Neuron (in vitro differentiated cells): ENCODE measurements at regions not wholly inside any gene's neighbourhood (a gene's known extent, or its start where the extent isn't known, plus 50 kb on each side); places are given as distances from the start of the nearest gene placed in this dataset.

Experiments
- H2AFZ ChIP-seq: one replicate; pipeline ENCODE4 v1.6.1; 2013; ENCODE audit warnings: low read depth, mild to moderate bottlenecking, inconsistent platforms, low read length, moderate library complexity
- H3K27me3 ChIP-seq: one replicate; pipeline ENCODE4 v1.6.1; 2013; ENCODE audit warnings: low read length; ENCODE audit not compliant: insufficient read depth
- H3K36me3 ChIP-seq: one replicate; pipeline ENCODE4 v1.6.1; 2013; ENCODE audit warnings: low read length; ENCODE audit not compliant: insufficient read depth
- H3K4me1 ChIP-seq: one replicate; pipeline ENCODE4 v1.6.1; 2013; ENCODE audit warnings: low read length; ENCODE audit not compliant: insufficient read depth
- H3K4me3 ChIP-seq: 2 replicates; pipeline ENCODE4 v1.5.1; 2013; ENCODE audit warnings: mild to moderate bottlenecking, low read length, moderate library complexity
- H3K9me3 ChIP-seq: one replicate; pipeline ENCODE4 v1.6.1; 2013; ENCODE audit warnings: low read length

DNA sequence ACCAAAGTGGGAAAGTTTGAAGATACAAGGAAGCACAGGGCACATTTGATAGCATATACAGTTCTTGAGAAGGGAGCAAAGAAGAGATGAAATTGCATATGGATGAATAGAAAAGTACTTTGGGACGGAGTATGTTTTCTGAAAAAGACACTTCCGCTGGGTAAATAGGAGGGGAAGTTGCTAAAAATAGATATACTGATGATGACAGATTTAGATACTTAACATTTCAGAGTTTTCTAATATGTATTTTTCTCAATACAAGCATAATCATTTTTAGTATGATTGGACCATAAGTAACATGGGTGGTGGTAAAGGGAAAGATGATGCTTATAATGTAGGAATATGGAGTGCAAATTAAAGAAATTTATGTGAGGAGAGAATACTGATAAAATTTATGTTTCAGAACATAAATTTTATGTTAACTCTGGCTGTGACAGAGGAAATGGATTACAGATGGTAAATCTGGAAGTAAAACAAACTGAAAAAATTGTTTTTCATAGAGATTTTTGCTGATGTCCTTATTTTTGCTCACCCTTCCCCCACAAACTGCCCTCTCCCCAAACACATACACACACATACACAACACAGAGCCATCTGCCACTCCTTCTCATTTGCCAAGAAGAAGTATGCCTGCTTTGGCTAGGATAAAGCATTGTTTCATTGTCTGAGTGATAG, 583.9 kb upstream of the MIR17HG start:
- Histone ChIP-seq H3K4me3 (no peak overlapping the region), H3K36me3 (no peaks in the 10 kb centered on the region), H3K4me1 (no peaks in the 10 kb centered on the region), H2AFZ (no peak overlapping the region), H3K27me3 (no peaks in the 10 kb centered on the region), H3K9me3 (no peaks in the 10 kb centered on the region)

DNA sequence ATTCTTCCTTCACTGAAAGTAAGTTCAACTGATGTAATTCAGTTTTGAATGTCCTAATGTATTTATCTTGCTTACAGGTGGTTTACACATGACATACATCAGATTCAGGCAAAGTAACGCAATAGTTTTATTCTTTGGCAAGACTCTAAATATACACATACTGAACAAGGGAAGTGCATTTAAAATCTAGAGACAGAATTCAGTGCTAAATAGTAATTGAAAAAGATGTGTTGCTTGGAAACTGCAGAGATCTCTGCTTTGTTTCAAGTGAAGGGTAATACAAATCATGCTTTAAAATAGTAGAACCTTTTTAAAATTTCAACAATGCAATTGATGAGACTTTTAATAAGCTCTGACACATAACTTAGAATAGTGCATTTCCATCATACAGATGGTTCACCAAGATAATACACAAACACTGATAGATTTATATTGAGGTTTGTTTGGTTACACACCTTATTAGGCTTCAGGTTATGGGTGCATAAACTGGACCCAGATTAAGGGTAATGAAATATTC, 581.0 kb upstream of the MIR17HG start:
- Histone ChIP-seq H3K9me3 (no peaks in the 10 kb centered on the region), H3K4me1 (no peaks in the 10 kb centered on the region), H3K36me3 (no peaks in the 10 kb centered on the region), H2AFZ (no peak overlapping the region), H3K27me3 (no peaks in the 10 kb centered on the region), H3K4me3 (no peak overlapping the region)

DNA sequence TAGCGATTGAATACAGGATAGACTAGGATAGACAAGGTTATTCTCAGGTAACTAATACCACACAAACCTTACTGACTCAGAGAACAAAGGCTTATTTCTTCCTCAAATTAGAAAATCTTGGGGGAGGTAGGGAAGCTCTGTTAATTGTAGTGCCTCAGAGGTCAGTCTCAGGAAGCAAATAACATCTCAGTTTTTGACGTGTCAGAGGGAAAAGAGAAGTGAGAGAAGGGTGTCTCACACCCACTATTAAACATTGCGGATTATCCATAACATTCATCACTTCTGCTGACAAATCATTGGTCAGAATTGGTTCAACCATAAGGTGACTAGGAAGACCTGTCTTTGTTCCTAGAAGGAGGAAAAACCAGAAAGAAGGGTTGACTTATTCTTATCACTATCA, 579.4 kb upstream of the MIR17HG start:
- H3K4me3 ChIP-seq = no peak overlapping the region
- H3K36me3 ChIP-seq = no peaks in the 10 kb centered on the region
- no peaks in the 10 kb centered on the region for H3K9me3 ChIP-seq
- no peak overlapping the region for H2AFZ ChIP-seq
- H3K4me1 ChIP-seq = peaks cover 6% of the 10 kb centered on the region
- no peaks in the 10 kb centered on the region for H3K27me3 ChIP-seq

DNA sequence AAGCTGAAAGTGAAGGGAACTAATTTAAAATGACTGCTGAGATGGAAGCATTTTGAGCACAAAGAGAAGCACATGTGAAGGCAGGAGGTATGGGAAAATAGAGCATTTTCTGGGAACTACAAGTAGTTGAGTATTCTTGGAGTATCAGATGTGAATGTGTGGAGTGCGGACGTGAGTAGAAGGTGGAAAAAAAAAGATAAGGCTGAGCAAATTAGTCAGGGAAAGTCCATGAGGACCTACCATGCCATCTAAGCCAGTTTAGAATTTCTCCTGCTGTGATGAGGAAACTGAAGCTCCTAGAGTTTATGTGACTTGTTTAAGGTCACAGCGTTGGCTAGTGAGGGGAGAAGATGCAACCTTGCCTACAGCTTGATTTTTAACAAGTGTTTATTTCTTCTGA, 578.1 kb upstream of the MIR17HG start:
- Histone ChIP-seq H3K9me3 (no peaks in the 10 kb centered on the region), H3K36me3 (no peaks in the 10 kb centered on the region), H3K27me3 (no peaks in the 10 kb centered on the region), H3K4me1 (peaks cover 18% of the 10 kb centered on the region), H2AFZ (no peak overlapping the region), H3K4me3 (no peak overlapping the region)

DNA sequence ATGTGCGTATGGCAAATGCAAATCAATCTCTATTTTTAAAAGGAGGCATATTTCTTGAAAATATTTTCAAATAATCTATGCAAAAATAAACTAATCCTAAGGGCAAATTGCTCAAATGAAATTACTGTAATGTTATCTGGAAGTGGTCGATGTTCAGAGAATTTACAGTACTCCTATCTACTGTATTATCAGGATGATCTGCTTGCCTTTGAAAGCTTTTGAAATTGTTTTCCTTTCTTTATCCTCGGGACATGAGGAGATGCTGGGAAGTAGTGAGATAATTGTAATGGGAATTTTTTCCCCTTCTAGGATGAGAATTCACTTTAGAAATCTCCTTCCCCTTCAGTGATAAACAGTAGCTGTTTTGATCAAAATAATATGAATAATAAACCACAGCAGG, 577.2 kb upstream of the MIR17HG start:
- Histone ChIP-seq H3K4me3 (no peak overlapping the region), H2AFZ (no peak overlapping the region), H3K9me3 (no peaks in the 10 kb centered on the region), H3K36me3 (no peaks in the 10 kb centered on the region), H3K4me1 (peaks cover 18% of the 10 kb centered on the region), H3K27me3 (no peaks in the 10 kb centered on the region)

DNA sequence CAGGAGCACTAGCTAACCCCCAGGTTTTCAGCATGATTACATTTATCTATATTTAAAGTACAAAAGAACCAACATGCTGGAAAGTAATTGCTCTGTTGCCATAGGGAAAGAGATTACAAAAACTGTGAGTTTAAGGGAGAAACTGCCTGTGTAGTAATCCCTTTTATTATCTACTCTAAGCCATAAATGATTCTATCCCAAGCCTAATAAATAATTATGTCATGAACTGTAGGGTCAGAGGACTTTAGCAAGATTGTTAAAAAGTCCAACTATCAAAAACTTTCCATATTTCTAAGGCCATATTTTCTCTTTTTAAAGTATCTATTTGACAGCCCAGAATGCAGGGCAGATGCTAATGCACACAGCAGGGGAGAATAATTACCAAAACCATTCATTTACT, 573.8 kb upstream of the MIR17HG start:
- Histone ChIP-seq H3K27me3 (no peaks in the 10 kb centered on the region), H2AFZ (peak overlapping the region; percentile 5), H3K4me1 (peaks cover 18% of the 10 kb centered on the region), H3K9me3 (no peaks in the 10 kb centered on the region), H3K4me3 (no peak overlapping the region), H3K36me3 (no peaks in the 10 kb centered on the region)

DNA sequence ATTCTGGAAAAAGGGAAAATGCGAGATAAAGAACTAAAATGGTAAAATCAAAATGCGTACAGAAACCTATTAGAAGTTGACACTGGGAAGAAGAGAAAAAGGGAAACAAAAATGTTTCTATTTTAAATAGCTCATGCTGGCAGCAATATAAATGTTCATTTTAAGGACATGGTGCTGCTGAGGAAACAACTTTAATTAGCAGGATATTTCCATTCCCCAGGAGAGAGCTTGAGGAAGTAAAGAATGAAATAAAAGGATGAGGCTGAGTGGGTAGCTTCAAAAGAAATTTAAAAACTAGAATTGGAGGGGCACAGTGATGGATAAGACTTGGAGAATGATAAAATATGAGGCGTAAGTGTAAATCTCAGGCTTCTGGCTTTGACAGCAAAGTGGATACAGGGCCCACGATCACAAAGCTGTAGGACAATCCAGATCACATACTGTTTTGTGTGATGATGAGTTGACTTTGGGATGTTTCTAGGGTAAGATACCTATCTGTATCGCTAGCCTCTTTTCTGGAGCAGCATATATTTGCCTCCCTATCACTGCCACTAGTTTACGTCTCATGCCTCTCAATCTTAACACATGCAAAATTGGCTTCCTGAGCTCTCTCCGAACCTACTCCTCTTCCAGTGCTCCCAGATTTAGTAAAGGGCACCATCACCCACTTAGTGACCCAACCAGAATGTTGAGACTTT, 571.3 kb upstream of the MIR17HG start:
- Histone ChIP-seq H3K4me3 (no peak overlapping the region), H3K4me1 (peaks cover 18% of the 10 kb centered on the region), H2AFZ (no peak overlapping the region), H3K27me3 (no peaks in the 10 kb centered on the region), H3K9me3 (no peaks in the 10 kb centered on the region), H3K36me3 (no peaks in the 10 kb centered on the region)

DNA sequence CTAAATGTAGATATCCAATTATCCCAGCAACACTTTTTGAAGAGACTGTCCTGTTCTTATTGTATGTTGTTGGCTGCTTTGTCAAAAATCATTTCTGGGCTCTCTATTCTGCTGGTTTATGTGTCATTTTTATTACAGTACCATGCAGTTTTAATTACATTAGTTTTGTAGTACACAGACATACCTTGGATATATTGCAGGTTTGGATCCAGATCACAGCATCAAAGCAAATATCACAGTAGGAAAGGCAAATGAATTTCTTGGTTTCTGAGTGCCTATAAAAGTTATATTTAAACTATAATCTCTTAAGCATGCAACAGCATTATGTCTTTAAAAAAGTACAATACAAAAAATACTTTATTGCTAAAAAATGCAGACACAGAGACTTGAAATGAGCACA, 564.2 kb upstream of the MIR17HG start:
- no peaks in the 10 kb centered on the region for H3K9me3 ChIP-seq

DNA sequence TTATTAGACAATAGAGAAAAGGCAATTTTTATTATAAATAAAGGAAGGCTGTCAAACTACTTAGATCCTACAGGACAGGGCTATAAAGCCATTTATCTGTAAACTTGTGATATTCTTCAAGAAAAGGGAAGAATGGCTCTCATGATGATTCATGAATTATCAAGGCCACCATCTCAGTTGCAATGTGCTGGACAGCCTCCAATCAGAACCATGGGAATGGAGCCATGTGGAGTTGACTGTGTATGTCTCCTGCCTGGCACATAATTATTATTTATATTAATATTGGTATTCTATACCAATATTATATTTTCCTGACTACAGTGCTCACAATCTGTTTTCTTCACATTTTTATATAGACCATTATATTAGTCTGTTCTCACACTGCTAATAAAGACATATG, 560.5 kb upstream of the MIR17HG start:
- H3K27me3 ChIP-seq = no peaks in the 10 kb centered on the region
- H3K36me3 ChIP-seq = no peaks in the 10 kb centered on the region
- H2AFZ ChIP-seq = no peak overlapping the region
- H3K4me1 ChIP-seq = no peaks in the 10 kb centered on the region
- no peak overlapping the region for H3K4me3 ChIP-seq
- no peaks in the 10 kb centered on the region for H3K9me3 ChIP-seq

More for the DNA sequence above, 564.2 kb upstream of the MIR17HG start:
- Histone ChIP-seq H3K27me3 (no peaks in the 10 kb centered on the region), H2AFZ (no peak overlapping the region), H3K36me3 (no peaks in the 10 kb centered on the region), H3K4me3 (no peak overlapping the region), H3K4me1 (no peaks in the 10 kb centered on the region)

DNA sequence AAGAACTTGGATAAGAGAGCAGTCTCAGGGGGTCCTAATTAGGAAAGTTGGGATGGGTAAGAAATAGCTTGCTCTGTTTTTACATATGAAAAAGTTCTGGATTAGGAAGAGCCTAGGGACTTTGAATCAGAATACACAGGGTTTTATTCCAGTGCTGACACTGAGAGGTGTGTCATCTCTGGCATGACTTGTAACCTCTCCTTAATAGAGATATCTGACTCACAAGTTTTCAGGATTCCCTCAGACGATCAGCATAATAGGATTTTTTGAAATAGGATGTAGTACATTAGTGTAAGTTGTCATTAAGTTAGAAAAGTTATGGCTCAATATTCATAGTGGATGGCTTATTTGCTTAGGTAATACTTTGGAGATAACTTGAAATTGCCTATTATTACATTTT, 555.2 kb upstream of the MIR17HG start:
- Histone ChIP-seq H3K4me1 (no peaks in the 10 kb centered on the region), H2AFZ (no peak overlapping the region), H3K36me3 (no peaks in the 10 kb centered on the region), H3K4me3 (no peak overlapping the region), H3K9me3 (no peaks in the 10 kb centered on the region), H3K27me3 (no peaks in the 10 kb centered on the region)

DNA sequence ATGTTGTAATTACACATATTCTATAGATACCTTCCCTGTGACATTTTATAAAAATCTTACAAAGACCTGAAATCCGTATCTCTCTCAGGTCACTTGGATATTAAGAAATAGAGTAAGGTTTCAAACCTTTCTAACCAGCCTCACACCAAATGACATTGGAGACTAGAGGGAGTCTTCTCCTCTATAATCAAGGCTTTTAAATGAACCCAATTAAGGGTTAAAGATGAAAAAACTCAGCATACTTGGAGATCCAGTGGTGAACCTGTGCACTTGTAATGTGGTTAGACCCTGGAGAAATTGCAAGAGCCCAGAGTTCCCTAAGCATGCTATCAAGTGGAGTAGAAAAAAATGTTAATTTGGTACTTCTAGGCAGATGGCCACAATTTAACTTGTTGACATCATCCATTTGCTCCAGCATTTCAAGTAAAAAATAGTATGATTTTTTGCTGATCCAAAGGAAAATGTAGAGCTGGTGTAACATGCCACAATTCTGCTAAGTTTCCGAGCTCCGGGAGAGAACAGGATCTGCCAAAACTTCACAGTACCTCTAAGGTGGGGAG, 554.1 kb upstream of the MIR17HG start:
- H3K4me3 ChIP-seq = no peak overlapping the region
- no peaks in the 10 kb centered on the region for H3K36me3 ChIP-seq
- H2AFZ ChIP-seq = no peak overlapping the region
- no peaks in the 10 kb centered on the region for H3K27me3 ChIP-seq
- H3K9me3 ChIP-seq = no peaks in the 10 kb centered on the region
- H3K4me1 ChIP-seq = no peaks in the 10 kb centered on the region

DNA sequence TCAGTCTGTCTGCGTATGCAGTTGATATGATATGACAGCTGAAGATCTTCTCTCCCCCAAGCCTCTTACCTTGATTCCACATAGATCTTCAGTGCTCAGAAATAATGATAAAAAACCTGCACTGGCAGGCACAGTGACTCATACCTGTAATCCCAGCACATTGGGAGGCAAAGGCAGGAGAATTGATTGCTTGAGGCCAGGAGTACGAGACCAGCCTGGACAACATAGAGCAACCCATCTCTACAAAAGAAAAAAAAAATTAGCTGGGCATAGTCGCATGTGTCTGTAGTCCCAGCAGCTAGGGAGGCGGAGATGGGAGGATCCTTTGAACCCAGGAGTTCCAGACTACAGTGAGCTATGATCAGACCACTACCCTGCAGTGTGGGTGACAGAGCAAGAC, 551.0 kb upstream of the MIR17HG start:
- Histone ChIP-seq H3K9me3 (no peaks in the 10 kb centered on the region), H3K4me1 (no peaks in the 10 kb centered on the region), H3K36me3 (no peaks in the 10 kb centered on the region), H2AFZ (no peak overlapping the region), H3K27me3 (no peaks in the 10 kb centered on the region), H3K4me3 (no peak overlapping the region)

DNA sequence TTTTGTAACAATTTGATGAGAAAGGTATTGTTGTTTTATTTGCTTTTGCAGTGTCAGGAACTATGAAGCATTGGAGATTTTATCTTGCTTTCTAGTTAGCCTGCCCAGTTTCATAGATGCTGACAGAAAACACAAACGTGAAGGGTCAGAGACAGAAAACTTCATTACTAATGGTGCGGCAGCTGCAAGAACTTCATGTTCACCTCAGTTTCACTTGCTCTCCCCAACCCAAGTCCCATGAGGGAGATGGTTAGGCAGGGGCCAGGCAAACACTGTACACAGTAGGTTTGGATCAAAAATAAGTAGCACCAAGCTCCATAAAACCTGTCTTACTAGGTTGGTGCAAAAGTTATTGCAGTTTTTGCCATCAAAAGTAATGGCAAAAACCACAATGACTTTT, 550.2 kb upstream of the MIR17HG start:
- Histone ChIP-seq H3K4me3 (no peak overlapping the region), H3K27me3 (no peaks in the 10 kb centered on the region), H2AFZ (no peak overlapping the region), H3K9me3 (no peaks in the 10 kb centered on the region), H3K36me3 (no peaks in the 10 kb centered on the region), H3K4me1 (peaks cover 3% of the 10 kb centered on the region)
